Central memory CD8-positive, alpha-beta T cell (primary cell): ENCODE measurements at regions not wholly inside any gene's neighbourhood (a gene's known extent, or its start where the extent isn't known, plus 50 kb on each side); places are given as distances from the start of the nearest gene placed in this dataset.

Source experiments
- ATAC-seq: fragments of 150-1000 bp; cut with Tn5 transposase; replicated peaks from 2 replicates; pipeline ENCODE4 v1.10.0; 2022; ENCODE audit warnings: mild to moderate bottlenecking, moderate FRiP score, moderate number of reproducible peaks; ENCODE audit not compliant: poor library complexity, severe bottlenecking; ENCODE audit errors: extremely low read depth
- DNase-seq, 2 donors: peaks; one replicate each; pipeline ENCODE4 v3.0.0; 2021; ENCODE audit warnings: low spot score in 2 of 2
- H3K27ac Mint-ChIP-seq: one replicate; pipeline ENCODE4 v1.8.0; 2022; ENCODE audit warnings: low read depth, mild to moderate bottlenecking, moderate library complexity, mixed read lengths
- H3K27me3 Mint-ChIP-seq: one replicate; pipeline ENCODE4 v1.8.0; 2022; ENCODE audit warnings: mixed read lengths
- H3K36me3 Mint-ChIP-seq: one replicate; pipeline ENCODE4 v1.8.0; 2022; ENCODE audit warnings: mild to moderate bottlenecking, moderate library complexity, mixed read lengths; ENCODE audit not compliant: insufficient read depth
- H3K4me1 Mint-ChIP-seq: one replicate; pipeline ENCODE4 v1.8.0; 2022; ENCODE audit warnings: mixed read lengths
- H3K4me3 Mint-ChIP-seq: one replicate; pipeline ENCODE4 v1.8.0; 2022; ENCODE audit warnings: mild to moderate bottlenecking, moderate library complexity, mixed read lengths
- H3K9me3 Mint-ChIP-seq: one replicate; pipeline ENCODE4 v1.8.0; 2022; ENCODE audit warnings: mixed read lengths

- Mint-ChIP-seq H3K27ac (no peak overlapping the region), H3K27me3 (peaks cover 27% of the 10 kb centered on the region), H3K36me3 (no peaks in the 10 kb centered on the region), H3K4me3 (no peak overlapping the region), H3K9me3 (peaks cover 7% of the 10 kb centered on the region), H3K4me1 (no peaks in the 10 kb centered on the region)
- ATAC-seq (no peak), DNase-seq (no peak)
Measured at GRCh38 chr5:155068616-155069100, 55.1 kb downstream of the KIF4B start.

- no peaks in the 10 kb centered on the region for H3K36me3 Mint-ChIP-seq
- DNase-seq (no peak), ATAC-seq (no peak)
- H3K4me3 Mint-ChIP-seq: no peak overlapping the region
- H3K4me1 Mint-ChIP-seq: no peaks in the 10 kb centered on the region
- peaks cover 7% of the 10 kb centered on the region for H3K9me3 Mint-ChIP-seq
- H3K27me3 Mint-ChIP-seq: peaks cover 15% of the 10 kb centered on the region
- H3K27ac Mint-ChIP-seq: no peak overlapping the region
Measured at GRCh38 chr5:155069961-155070360, 56.4 kb downstream of the KIF4B start.

GRCh38 chr5:155070781-155071180, 57.2 kb downstream of the KIF4B start:
- DNase-seq (no peak), ATAC-seq (no peak)
- H3K4me3 Mint-ChIP-seq: no peak overlapping the region
- H3K27me3 Mint-ChIP-seq: peaks cover 14% of the 10 kb centered on the region
- H3K9me3 Mint-ChIP-seq: peaks cover 7% of the 10 kb centered on the region
- no peaks in the 10 kb centered on the region for H3K36me3 Mint-ChIP-seq
- no peaks in the 10 kb centered on the region for H3K4me1 Mint-ChIP-seq
- no peak overlapping the region for H3K27ac Mint-ChIP-seq

GRCh38 chr5:155076379-155076778, 62.8 kb downstream of the KIF4B start:
- ATAC-seq (no peak), DNase-seq (no peak)
- Mint-ChIP-seq H3K27ac (no peak overlapping the region), H3K4me3 (no peak overlapping the region), H3K36me3 (no peaks in the 10 kb centered on the region), H3K9me3 (peaks cover 7% of the 10 kb centered on the region), H3K4me1 (no peaks in the 10 kb centered on the region), H3K27me3 (peaks cover 34% of the 10 kb centered on the region)

GRCh38 chr5:155079698-155080097, 66.1 kb downstream of the KIF4B start:
- H3K4me1 Mint-ChIP-seq: no peaks in the 10 kb centered on the region
- H3K9me3 Mint-ChIP-seq: no peaks in the 10 kb centered on the region
- peaks cover 39% of the 10 kb centered on the region for H3K27me3 Mint-ChIP-seq
- H3K4me3 Mint-ChIP-seq: no peak overlapping the region
- no peaks in the 10 kb centered on the region for H3K36me3 Mint-ChIP-seq
- no peak for DNase-seq
- H3K27ac Mint-ChIP-seq: no peak overlapping the region
- no peak for ATAC-seq

- Mint-ChIP-seq H3K27me3 (peaks cover 45% of the 10 kb centered on the region), H3K4me1 (no peaks in the 10 kb centered on the region), H3K36me3 (no peaks in the 10 kb centered on the region), H3K27ac (no peak overlapping the region), H3K9me3 (no peaks in the 10 kb centered on the region), H3K4me3 (no peak overlapping the region)
- no peak for ATAC-seq
- DNase-seq: no peak
Measured at GRCh38 chr5:155080721-155081120, 67.2 kb downstream of the KIF4B start.

- H3K27ac Mint-ChIP-seq: no peak overlapping the region
- peaks cover 45% of the 10 kb centered on the region for H3K27me3 Mint-ChIP-seq
- no peak overlapping the region for H3K4me3 Mint-ChIP-seq
- no peaks in the 10 kb centered on the region for H3K36me3 Mint-ChIP-seq
- no peak for ATAC-seq
- H3K9me3 Mint-ChIP-seq: no peaks in the 10 kb centered on the region
- no peaks in the 10 kb centered on the region for H3K4me1 Mint-ChIP-seq
- no peak for DNase-seq
Measured at GRCh38 chr5:155081618-155082017, 68.1 kb downstream of the KIF4B start.

- no peak overlapping the region for H3K4me3 Mint-ChIP-seq
- no peaks in the 10 kb centered on the region for H3K36me3 Mint-ChIP-seq
- no peaks in the 10 kb centered on the region for H3K4me1 Mint-ChIP-seq
- no peak for ATAC-seq
- no peak overlapping the region for H3K27ac Mint-ChIP-seq
- no peaks in the 10 kb centered on the region for H3K9me3 Mint-ChIP-seq
- DNase-seq: no peak
- H3K27me3 Mint-ChIP-seq: peaks cover 39% of the 10 kb centered on the region
Measured at GRCh38 chr5:155082401-155082800, 68.8 kb downstream of the KIF4B start.

- DNase-seq: no peak
- Mint-ChIP-seq H3K27ac (no peak overlapping the region), H3K4me1 (no peaks in the 10 kb centered on the region), H3K4me3 (no peak overlapping the region), H3K36me3 (no peaks in the 10 kb centered on the region), H3K9me3 (no peaks in the 10 kb centered on the region), H3K27me3 (peaks cover 45% of the 10 kb centered on the region)
- no peak for ATAC-seq
Measured at GRCh38 chr5:155085282-155085989, 71.9 kb downstream of the KIF4B start.

- H3K27me3 Mint-ChIP-seq: peaks cover 31% of the 10 kb centered on the region
- no peaks in the 10 kb centered on the region for H3K36me3 Mint-ChIP-seq
- no peak overlapping the region for H3K4me3 Mint-ChIP-seq
- ATAC-seq: no peak
- H3K27ac Mint-ChIP-seq: no peak overlapping the region
- H3K4me1 Mint-ChIP-seq: no peaks in the 10 kb centered on the region
- no peak for DNase-seq
- H3K9me3 Mint-ChIP-seq: no peaks in the 10 kb centered on the region
Measured at GRCh38 chr5:155087036-155087435, 73.5 kb downstream of the KIF4B start.

GRCh38 chr5:155088811-155089210, 75.3 kb downstream of the KIF4B start:
- Mint-ChIP-seq H3K27me3 (peaks cover 43% of the 10 kb centered on the region), H3K4me3 (no peak overlapping the region), H3K4me1 (no peaks in the 10 kb centered on the region), H3K9me3 (no peaks in the 10 kb centered on the region), H3K36me3 (no peaks in the 10 kb centered on the region), H3K27ac (no peak overlapping the region)
- ATAC-seq (no peak), DNase-seq (no peak)

- no peaks in the 10 kb centered on the region for H3K36me3 Mint-ChIP-seq
- peaks cover 50% of the 10 kb centered on the region for H3K27me3 Mint-ChIP-seq
- no peak overlapping the region for H3K27ac Mint-ChIP-seq
- no peak for ATAC-seq
- H3K4me3 Mint-ChIP-seq: no peak overlapping the region
- no peaks in the 10 kb centered on the region for H3K9me3 Mint-ChIP-seq
- H3K4me1 Mint-ChIP-seq: no peaks in the 10 kb centered on the region
- DNase-seq: no peak
Measured at GRCh38 chr5:155089643-155090042, 76.1 kb downstream of the KIF4B start.

GRCh38 chr5:155091063-155091648, 77.6 kb downstream of the KIF4B start:
- Mint-ChIP-seq H3K27me3 (peaks cover 52% of the 10 kb centered on the region), H3K36me3 (no peaks in the 10 kb centered on the region), H3K4me1 (no peaks in the 10 kb centered on the region), H3K4me3 (no peak overlapping the region), H3K9me3 (no peaks in the 10 kb centered on the region), H3K27ac (no peak overlapping the region)
- DNase-seq: no peak
- no peak for ATAC-seq
